ENCODE measurements at regions not wholly inside any gene's neighbourhood (a gene's known extent, or its start where the extent isn't known, plus 50 kb on each side); places are given as distances from the start of the nearest gene placed in this dataset.

DNA sequence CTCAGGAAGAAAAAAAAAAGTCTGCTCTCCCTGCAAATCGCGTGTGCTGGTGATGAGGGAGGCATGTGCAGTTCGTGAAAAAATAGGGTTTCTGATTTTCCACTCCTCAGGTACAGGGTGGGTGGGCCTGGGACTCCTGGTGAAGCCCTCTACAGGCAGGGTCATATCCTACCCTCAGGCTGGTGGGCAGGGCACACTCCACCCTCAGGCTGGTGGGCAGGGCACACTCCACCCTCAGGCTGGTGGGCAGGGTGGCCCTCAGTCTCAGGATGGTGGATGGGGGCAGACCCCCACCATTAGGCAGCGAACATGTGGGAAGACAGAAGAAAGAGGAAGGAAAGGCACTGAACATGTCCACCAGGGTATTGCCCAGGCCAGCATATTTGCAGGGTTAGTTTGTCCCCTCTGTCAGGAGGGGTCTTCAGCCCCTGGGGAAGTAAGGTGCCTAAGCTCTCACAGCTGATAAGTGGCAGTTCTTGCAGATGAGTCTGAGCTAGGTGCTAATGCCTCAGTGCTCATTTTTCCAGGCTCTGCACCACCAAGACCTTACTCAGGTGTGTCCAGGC is 95.2 kb upstream of the RAB6C start:
- DNase-seq, result no peak

- no peak for DNase-seq
These were observed 93.7 kb upstream of the RAB6C start for GRCh38 chr2:129885735-129886134.

DNA sequence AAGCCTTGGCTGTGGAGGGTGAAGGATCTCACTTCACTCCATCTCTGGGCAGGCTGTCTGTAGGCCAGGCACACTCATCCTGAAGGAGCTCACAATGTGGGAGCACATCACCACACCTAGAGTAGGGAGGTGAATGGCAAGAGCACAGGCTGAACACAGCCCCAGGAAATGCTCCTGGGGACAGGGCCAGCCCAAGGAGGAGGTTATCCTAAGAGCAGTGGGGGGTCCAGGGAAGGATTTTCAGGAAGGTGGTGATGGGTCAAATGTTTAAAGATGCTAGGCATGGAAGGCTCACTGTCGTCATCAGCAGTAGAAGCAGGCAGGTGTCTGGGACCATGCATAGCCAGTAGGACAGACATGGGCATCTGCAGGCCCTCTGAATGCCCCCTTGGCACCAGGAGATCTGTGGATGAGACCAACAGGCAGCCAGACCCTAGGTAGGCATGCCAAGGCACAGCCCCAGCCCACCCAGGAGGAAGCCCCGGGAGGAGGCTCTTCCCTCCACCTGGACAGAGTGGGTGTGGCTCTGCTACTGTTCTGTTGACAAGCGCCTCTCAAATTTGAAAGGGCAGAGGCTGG is 91.7 kb upstream of the RAB6C start:
- DNase-seq, result no peak

GRCh38 chr2:129888461-129888860 is 91.0 kb upstream of the RAB6C start:
- DNase-seq, result no peak

DNA sequence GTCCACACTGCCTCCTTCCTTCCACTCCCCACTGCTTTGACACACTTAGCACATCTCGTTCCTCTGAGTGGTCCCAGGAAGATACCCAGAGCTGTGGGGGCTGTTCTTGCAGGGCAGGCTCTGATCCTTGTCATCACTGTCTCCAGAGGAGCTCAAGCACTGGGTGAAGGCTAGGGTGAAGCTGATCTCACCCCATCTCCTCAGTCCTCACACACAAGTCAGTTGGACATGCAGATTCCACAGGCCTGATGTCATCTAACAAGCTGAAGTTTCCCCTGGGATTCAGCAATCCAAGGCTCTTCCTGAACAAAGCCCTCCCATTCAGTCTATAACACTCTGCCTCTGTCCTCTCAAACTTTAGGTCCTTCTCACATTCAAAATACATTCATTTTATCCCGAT is 90.6 kb upstream of the RAB6C start:
- DNase-seq, result no peak

GRCh38 chr2:129891341-129892320 is 87.8 kb upstream of the RAB6C start:
- no peak for DNase-seq

GRCh38 chr2:129892360-129892759 is 87.1 kb upstream of the RAB6C start:
- no peak for DNase-seq

GRCh38 chr2:129892773-129893172 is 86.7 kb upstream of the RAB6C start:
- DNase-seq, result no peak

DNA sequence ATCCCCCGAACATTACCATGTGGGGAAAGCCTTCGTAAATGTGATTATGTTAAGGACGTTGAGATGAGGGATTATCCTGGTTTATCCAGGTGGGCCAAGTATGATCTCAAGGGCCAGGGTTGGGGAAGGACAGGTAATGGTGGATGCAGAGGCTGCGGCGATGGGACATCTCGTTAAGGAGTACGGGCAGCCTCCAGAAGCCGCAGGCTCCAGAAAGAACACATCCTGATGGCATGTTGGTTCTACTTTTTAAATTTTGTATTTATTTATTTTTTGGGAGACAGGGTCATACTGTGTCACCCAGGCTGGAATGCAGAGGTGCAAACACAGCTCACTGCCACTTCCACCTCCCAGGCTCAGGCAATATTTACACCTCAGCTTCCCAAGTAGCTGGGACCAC is 86.2 kb upstream of the RAB6C start:
- no peak for DNase-seq

GRCh38 chr2:129894616-129895015 is 84.8 kb upstream of the RAB6C start:
- DNase-seq, result no peak

- no peak for DNase-seq
These were observed 84.4 kb upstream of the RAB6C start for GRCh38 chr2:129895061-129895460.

DNA sequence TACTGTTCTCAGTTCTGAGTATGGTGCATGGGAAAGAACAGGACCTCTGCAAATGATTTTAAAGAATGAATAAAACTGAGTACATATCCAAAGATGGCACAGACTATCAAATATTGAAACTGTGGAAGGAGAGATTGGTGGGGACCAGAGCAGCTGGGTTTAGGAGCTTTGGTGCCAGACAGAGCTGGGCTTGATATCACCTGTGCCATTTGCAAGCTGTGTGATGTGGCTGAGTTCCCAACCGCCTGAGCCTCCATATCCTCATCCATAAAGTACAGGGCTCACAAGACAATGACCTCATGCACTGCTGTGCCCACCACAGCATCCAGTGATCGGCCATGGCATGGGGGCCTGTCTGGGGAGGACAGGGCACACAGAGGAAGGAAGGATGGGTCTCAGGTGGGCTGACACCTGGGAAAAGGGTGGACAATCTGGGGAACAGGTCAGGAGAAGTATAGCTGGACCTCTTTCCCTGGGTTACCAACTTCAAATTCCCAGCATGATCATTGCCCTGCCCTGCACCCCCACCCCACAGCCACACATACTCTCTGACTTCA is 83.9 kb upstream of the RAB6C start:
- DNase-seq, result no peak

GRCh38 chr2:129896226-129897100 is 83.0 kb upstream of the RAB6C start:
- no peak for DNase-seq

DNA sequence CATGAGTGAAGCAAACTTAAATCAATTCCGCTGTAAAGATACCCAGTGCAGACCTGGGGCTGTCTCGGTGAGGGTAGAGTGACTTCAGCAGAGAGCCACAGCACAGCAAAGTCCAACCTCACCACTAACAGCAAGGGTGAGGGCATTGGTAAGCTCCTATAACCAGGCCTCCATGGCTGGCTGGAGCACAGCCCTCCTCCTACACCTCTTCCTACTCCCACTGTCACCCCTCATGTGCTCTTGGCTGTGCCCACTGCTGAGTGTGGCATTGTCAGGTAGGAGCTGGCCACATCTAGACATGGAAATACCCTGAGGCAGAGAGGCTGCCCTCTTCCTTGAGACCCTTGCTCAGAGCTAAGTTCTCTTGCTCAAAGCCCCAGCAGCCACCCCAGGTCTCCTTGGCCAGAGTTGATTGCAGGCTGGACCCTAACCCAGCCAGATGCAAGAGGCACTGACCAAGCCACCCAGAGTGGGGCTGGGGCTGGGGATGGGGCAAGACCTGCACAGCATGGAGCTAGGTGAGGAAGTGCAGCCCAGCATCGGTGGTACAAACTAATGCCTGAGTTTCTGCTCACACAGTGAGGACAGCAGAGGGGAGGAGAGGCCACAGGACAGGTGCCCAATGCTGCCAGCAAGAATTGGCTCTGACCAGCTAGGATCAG is 77.6 kb upstream of the RAB6C start:
- no peak for DNase-seq

- no peak for DNase-seq
These were observed 76.5 kb upstream of the RAB6C start for GRCh38 chr2:129902731-129903585.

- DNase-seq, result no peak
These were observed 75.7 kb upstream of the RAB6C start for GRCh38 chr2:129903586-129904425.

DNA sequence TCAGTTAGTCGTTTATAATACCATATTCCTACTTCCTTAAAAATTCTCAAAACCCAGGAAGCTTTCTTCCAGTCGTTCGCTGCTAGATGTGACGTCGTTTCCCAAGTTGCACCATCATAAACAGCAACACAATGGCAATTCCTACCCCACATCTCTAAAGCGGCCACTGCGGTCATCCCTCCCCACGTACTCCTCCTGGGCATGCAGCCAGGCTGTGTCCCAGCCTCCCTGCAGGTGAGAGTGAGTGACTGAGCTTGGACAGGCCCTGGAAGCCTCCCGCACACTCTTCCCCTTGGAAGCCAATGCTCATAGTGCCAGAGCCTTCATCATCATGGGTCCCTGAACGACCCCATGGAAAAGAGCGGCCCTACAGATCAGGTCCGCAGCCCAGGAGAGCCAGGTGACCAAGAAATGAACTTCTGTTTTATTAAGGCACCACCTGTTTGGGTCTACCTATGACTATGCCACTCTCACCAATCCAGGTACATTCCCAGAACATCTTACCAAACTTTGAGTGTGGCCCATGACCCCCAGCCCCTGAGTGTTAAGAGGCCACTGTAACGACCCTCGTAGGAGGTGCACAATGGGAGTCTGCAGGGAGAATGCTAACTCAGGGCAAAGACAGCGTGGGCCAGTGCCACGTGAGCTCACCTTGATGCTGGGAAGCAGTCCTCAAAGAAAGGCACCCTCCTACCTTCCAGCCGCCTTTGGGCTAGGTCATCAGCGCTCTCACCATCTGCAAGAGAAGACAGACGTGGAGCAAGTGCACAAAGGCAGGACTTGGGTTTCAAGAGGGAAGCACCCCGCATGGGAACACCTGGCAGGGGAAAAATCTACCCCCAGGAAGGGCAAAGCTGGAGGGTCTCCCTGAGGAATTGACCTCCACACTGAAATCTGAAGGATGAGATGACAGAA is 74.7 kb upstream of the RAB6C start:
- no peak for DNase-seq

DNA sequence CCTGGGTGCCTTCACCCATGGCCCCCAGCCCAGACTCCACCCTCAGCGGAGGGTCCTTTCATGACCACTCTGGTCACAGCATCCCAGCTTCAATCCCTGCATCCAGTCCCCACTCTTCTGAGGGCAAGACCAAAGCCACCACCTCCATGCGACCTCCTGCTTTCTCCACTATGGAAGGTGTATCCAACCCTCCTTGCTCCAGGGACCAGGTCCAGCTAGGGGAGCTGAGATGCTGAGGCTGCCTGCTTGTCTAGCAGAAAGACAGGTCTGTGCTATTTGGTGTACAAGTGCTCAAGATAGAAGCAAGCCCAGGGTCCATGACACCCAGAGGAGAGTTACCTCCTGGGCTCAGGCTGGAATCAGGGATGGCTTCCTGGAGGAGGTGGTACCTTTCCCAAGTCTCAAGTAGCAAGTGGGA is 73.8 kb upstream of the RAB6C start:
- no peak for DNase-seq

All from CD4-positive, alpha-beta T cell treated with Interleukin-15 for 1 hour (primary cell).